DLD1 (cell line): ENCODE measurements at regions not wholly inside any gene's neighbourhood (a gene's known extent, or its start where the extent isn't known, plus 50 kb on each side); places are given as distances from the start of the nearest gene placed in this dataset.

Experiments
- in situ Hi-C: cut with HindIII; loops from 2 replicates; pipeline ENCODE4 v1.10.0; 2017; ENCODE audit warnings: low sequenced_read_pairs

DNA sequence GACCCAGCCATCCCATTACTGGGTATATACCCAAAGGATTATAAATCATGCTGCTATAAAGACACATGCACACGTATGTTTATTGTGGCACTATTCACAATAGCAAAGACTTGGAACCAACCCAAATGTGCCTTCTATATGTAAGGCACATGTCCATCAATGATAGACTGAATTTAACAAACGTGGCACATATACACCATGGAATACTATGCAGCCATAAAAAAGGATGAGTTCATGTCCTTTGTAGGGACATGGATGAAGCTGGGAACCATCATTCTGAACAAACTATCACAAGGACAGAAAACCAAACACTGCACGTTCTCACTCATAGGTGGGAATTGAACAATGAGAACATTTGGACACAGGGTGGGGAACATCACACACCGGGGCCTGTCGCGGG, 92.1 kb downstream of the TRIM27 start:
- in situ Hi-C loops, result loop anchor here (25.0 kb wide), 1 partner anchor 181 kb away; the partner anchor contains the start of gene ZNF311

DNA sequence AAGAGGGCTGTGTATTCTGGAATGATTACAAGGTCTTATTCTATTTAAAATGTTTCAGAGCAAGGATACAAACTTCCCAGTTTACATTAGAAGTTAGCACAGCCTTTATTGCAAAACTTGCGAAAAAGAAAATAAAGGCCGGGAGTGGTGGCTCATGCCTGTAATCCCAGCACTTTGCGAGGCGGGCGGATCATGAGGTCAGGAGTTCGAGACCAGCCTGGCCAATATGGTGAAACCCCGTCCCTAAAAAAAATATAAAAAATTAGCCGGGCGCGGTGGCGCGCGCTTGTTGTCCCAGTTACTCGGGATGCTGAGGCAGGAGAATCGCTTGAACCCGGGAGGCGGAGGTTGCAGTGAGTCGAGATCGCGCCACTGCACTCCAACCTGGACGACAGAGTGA, 87.1 kb downstream of the TRIM27 start:
- in situ Hi-C loops, result loop anchor here (25.0 kb wide), 1 partner anchor 176 kb away; the partner anchor contains the start of gene ZNF311

DNA sequence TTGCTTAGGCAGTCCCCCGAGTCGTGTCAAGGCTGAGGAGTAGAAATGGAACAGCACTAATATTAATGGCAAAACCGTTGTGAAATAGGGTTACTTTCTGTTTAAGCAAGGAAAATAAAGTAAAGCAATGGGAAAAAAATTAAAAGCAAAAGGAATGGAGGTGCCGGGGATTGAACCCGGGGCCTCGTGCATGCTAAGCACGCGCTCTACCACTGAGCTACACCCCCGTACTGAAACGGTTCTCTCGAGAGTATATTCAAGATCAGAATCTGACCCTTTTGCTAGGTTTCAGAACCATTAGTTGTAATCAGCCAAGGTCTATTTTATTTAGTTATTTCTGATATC, 85.5 kb downstream of the TRIM27 start:
- in situ Hi-C loops, result loop anchor here (25.0 kb wide), 1 partner anchor 174 kb away; the partner anchor contains the start of gene ZNF311

DNA sequence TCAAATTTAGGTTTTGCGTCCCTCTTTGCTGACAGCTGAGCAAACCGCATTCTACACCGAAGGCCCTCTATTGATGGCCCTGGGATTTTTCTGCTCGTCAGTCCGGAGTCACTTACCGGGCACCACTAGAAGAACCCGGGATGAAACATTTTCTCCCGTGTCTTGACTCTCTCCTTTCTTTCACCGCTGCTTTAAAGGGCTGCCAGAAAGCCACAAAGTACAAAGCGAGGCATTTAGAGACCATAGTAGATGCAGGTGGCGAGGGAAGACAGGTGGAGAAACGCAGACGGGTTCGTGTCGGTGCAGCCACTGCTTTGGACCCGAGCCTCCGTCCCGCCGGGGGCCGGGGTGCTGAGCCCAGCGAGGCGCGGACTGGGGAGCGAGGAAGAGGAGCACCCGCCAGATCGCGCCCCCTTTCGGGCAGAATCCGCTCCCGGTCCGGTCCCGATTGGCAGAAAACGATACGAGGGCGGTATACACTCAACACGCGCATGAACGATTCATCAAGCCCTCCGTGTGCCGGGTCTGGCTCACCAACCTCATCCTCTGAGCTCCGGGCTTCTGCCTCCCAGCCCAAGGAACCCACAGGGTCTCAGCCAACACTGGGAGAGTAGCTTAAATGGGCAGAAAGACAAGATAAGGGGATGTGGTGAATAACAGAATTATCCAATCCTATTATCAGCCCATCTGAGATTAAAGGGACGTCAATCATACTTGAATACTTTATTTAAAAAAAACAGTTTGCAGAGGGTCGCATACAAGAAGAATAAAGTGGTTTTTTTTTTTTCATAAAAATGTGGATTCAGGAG, 84.9 kb downstream of the TRIM27 start:
- in situ Hi-C loops, result loop anchor here (25.0 kb wide), 1 partner anchor 173 kb away; the partner anchor contains the start of gene ZNF311

DNA sequence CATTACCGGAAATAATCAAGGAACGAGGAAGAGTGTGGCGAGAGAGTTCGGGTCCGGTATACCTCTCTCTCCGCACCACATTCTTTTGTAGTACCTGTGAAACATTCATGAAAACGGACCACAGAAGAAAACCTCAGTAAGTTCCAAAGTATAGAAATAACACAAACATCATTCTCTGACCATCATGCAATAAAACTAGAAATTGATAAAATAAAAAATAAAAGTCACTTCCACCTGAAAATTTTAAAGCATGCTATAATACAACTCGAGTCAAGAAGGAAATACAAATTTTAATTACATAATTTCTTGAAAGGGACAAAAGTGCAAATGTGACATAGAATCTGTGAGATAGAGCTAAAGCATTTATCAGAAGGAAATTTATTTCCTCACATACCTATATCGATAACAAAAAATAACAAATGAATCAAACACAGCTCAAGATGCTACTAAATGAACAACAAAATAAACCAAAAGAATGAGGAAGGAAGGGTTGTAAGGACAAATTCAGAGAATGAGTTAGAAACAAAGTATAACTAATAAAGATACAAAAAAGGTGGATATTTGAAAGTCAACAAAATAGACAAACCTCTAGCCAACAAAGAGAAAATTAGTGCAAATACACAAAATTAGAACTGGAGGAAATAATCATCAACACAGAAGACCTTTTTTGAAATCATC, 84.2 kb downstream of the TRIM27 start:
- in situ Hi-C loops, result loop anchor here (25.0 kb wide), 1 partner anchor 173 kb away; the partner anchor contains the start of gene ZNF311

DNA sequence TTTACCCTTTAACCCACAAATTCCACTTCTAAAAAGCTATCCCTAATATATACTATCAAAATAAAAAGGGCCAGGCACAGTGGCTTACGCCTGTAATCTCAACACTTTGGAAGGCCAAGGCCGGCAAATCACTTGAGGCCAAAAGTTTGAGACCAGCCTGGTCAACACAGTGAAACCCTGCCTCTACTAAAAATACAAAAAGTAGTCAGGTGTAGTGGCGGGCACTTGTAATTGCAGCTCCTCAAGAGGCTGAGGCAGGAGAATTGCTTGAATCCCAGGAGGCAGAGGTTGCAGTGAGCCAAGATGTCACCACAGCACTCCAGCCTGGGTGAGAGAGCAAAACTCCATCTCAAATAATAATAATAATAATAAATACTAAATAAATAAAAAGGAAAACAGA, 82.5 kb downstream of the TRIM27 start:
- in situ Hi-C loops, result loop anchor here (25.0 kb wide), 1 partner anchor 171 kb away; the partner anchor contains the start of gene ZNF311

DNA sequence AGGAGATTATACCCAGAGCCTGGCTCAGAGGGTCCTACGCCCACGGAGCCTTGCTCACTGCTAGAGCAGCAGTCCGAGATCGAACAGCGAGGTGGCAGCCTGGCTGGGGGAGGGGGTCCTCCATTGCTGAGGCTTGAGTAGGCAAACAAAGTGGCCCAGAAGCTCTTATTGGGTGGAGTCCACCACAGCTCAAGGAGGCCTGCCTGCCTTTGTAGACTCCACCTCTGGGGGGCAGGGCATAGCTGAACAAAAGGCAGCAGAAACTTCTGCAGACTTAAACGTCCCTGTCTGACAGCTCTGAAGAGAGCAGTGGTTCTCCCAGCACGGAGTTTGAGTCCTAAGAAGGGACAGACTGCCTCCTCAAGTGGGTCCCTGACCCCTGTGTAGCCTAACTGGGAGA, 75.0 kb downstream of the TRIM27 start:
- in situ Hi-C loops, result loop anchor here (25.0 kb wide), 1 partner anchor 164 kb away; the partner anchor contains the start of gene ZNF311
